DND-41 (cell line): ENCODE measurements at regions not wholly inside any gene's neighbourhood (a gene's known extent, or its start where the extent isn't known, plus 50 kb on each side); places are given as distances from the start of the nearest gene placed in this dataset.

Experiments used
- ATAC-seq: fragments of 200-7000 bp; cut with Tn5 transposase; 3 replicates; pipeline ENCODE4 v1.9.1; 2021; ENCODE audit warnings: low read depth; ENCODE audit not compliant: insufficient read depth
- DNase-seq: peaks from one replicate; pipeline ENCODE4 v3.0.0-alpha.2; 2020
- H2AFZ ChIP-seq: 2 replicates; pipeline ENCODE4 v1.6.0; 2012; ENCODE audit warnings: low read depth, low read length
- H3K27ac ChIP-seq: 2 replicates; pipeline ENCODE4 v1.5.1; 2012; ENCODE audit warnings: low read length, inconsistent platforms
- H3K27me3 ChIP-seq: fragments of 200-600 bp; sonication (generic); 2 replicates; pipeline ENCODE4 v1.6.0; 2012; ENCODE audit warnings: low read length, mild to moderate bottlenecking, inconsistent platforms; ENCODE audit not compliant: insufficient read depth, poor library complexity
- H3K36me3 ChIP-seq: 2 replicates; pipeline ENCODE4 v1.5.1; 2012; ENCODE audit warnings: low read length, inconsistent platforms; ENCODE audit not compliant: insufficient read depth
- H3K4me1 ChIP-seq: 2 replicates; pipeline ENCODE4 v1.5.1; 2012; ENCODE audit warnings: mild to moderate bottlenecking, low read length; ENCODE audit not compliant: insufficient read depth
- H3K4me2 ChIP-seq: 2 replicates; pipeline ENCODE4 v1.6.0; 2012; ENCODE audit warnings: mild to moderate bottlenecking, moderate library complexity, low read length, inconsistent platforms; ENCODE audit not compliant: insufficient read depth
- H3K4me3 ChIP-seq, 2 experiments: fragments of 200-600 bp in 1 of 2; shearing (Covaris generic) in 1 of 2; 2 replicates each; pipeline ENCODE4 v1.5.1; 2012 to 2016; ENCODE audit warnings: inconsistent platforms in 2 of 2, low read length in 2 of 2, mild to moderate bottlenecking in 2 of 2, low read depth in 1 of 2, moderate library complexity in 1 of 2
- H3K79me2 ChIP-seq: 2 replicates; pipeline ENCODE4 v1.6.0; 2012; ENCODE audit warnings: low read length, inconsistent platforms; ENCODE audit not compliant: insufficient read depth
- H3K9ac ChIP-seq: 2 replicates; pipeline ENCODE4 v1.6.0; 2012; ENCODE audit warnings: low read depth, mild to moderate bottlenecking, inconsistent platforms, low read length, moderate library complexity
- H3K9me3 ChIP-seq: 2 replicates; pipeline ENCODE4 v1.5.1; 2012; ENCODE audit warnings: low read length, moderate library complexity, mild to moderate bottlenecking, inconsistent platforms; ENCODE audit not compliant: insufficient read depth, severe bottlenecking
- H4K20me1 ChIP-seq: 2 replicates; pipeline ENCODE4 v1.6.0; 2012; ENCODE audit warnings: low read length; ENCODE audit not compliant: insufficient read depth
- CTCF ChIP-seq: IDR thresholded peaks from 2 replicates; pipeline ENCODE4 v1.5.1; 2012; ENCODE audit warnings: borderline replicate concordance, low read length, moderate library complexity, mild to moderate bottlenecking; ENCODE audit not compliant: poor library complexity, severe bottlenecking; ENCODE audit errors: extremely low read depth
- EZH2 ChIP-seq: IDR thresholded peaks from 3 replicates; pipeline ENCODE4 v1.6.1; 2012; ENCODE audit warnings: borderline replicate concordance, low read depth, mild to moderate bottlenecking, moderate library complexity, low read length, inconsistent platforms; ENCODE audit not compliant: severe bottlenecking

- Histone ChIP-seq H3K79me2 (no peaks in the 10 kb centered on the region), H3K36me3 (no peaks in the 10 kb centered on the region)
- ATAC-seq: no peak
Measured at GRCh38 chr16:62831235-62831850, 795.1 kb upstream of the CDH8 start.

GRCh38 chr16:62829607-62830006 lies 793.4 kb upstream of the CDH8 start:
- H3K27me3 ChIP-seq: no peaks in the 10 kb centered on the region
- H2AFZ ChIP-seq: no peak overlapping the region
- no peaks in the 10 kb centered on the region for H4K20me1 ChIP-seq
- ATAC-seq (no peak), DNase-seq (no peak)
- no peaks in the 10 kb centered on the region for H3K4me1 ChIP-seq
- TF ChIP-seq CTCF: no peak
- TF ChIP-seq EZH2: no peak
- H3K9ac ChIP-seq: no peak overlapping the region
- H3K9me3 ChIP-seq: no peaks in the 10 kb centered on the region
- H3K4me3 ChIP-seq: no peak overlapping the region
- H3K36me3 ChIP-seq: no peaks in the 10 kb centered on the region
- H3K4me2 ChIP-seq: no peak overlapping the region
- H3K27ac ChIP-seq: no peak overlapping the region
- H3K79me2 ChIP-seq: no peaks in the 10 kb centered on the region

More at GRCh38 chr16:62831235-62831850, 795.1 kb upstream of the CDH8 start:
- no peak for DNase-seq
- H3K4me1 ChIP-seq: no peaks in the 10 kb centered on the region
- no peak overlapping the region for H3K4me2 ChIP-seq
- no peaks in the 10 kb centered on the region for H3K27me3 ChIP-seq
- H4K20me1 ChIP-seq: no peaks in the 10 kb centered on the region
- H3K9me3 ChIP-seq: no peaks in the 10 kb centered on the region
- no peak overlapping the region for H3K9ac ChIP-seq
- H2AFZ ChIP-seq: no peak overlapping the region
- TF ChIP-seq EZH2 (no peak), CTCF (no peak)
- H3K4me3 ChIP-seq: no peak overlapping the region
- H3K27ac ChIP-seq: no peak overlapping the region

DNA sequence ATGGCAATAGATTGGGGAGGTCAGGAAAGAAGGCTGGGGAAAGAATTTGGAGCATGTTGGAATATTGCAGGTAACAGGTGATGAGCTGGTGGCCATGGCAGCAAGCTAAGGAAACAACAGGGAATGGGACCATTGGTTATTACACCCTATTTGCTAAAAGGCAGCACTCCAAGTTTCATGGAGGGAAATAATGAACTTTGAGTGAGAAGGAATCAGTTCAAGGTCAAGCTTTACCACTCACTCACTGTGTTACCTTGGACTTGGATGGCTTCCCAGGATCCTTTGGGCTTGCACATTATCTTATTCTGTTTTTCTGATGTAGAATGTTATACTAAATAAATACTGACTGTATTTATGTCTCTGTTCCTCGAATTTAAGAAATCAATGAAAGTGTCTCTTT lies 792.8 kb upstream of the CDH8 start:
- no peak for DNase-seq
- no peaks in the 10 kb centered on the region for H4K20me1 ChIP-seq
- H3K27ac ChIP-seq: no peak overlapping the region
- ATAC-seq: no peak
- H3K36me3 ChIP-seq: no peaks in the 10 kb centered on the region
- no peak for TF ChIP-seq CTCF
- no peak for TF ChIP-seq EZH2
- no peak overlapping the region for H2AFZ ChIP-seq
- H3K4me1 ChIP-seq: no peaks in the 10 kb centered on the region
- no peaks in the 10 kb centered on the region for H3K79me2 ChIP-seq
- no peak overlapping the region for H3K4me2 ChIP-seq
- no peak overlapping the region for H3K9ac ChIP-seq
- H3K9me3 ChIP-seq: no peaks in the 10 kb centered on the region
- H3K4me3 ChIP-seq: no peak overlapping the region
- H3K27me3 ChIP-seq: no peaks in the 10 kb centered on the region
